GM13976 (cell line): ENCODE measurements at regions not wholly inside any gene's neighbourhood (a gene's known extent, or its start where the extent isn't known, plus 50 kb on each side); places are given as distances from the start of the nearest gene placed in this dataset.
"Not testable (repeated sequence)": the region's sequence is repeated elsewhere in the genome, so short reads cannot be mapped to it uniquely, and the experiment has no call there.

Source experiments
- DNase-seq: peaks from one replicate; pipeline ENCODE4 v3.0.0; 2012; ENCODE audit warnings: low spot score
- CTCF ChIP-seq: IDR thresholded peaks from 2 replicates; pipeline ENCODE4 v1.5.1; 2012; ENCODE audit warnings: borderline replicate concordance, mild to moderate bottlenecking; ENCODE audit not compliant: insufficient read depth; ENCODE audit errors: extremely low read depth, missing control alignments, control extremely low read depth
- in situ Hi-C: fragments of 300-500 bp; cut with MboI; formaldehyde crosslinking; loops from one replicate; pipeline ENCODE4 v1.12.0; 2022; ENCODE audit warnings: low sequenced_read_pairs, mixed read lengths, inconsistent platforms; ENCODE audit not compliant: unreplicated experiment

- no peak for TF ChIP-seq CTCF
- DNase-seq: no peak
- in situ Hi-C loops: no loop called here
These were observed 274.0 kb downstream of the LNPK start for GRCh38 chr2:175728032-175728431.

- no peak for DNase-seq
- in situ Hi-C loops: no loop called here
- no peak for TF ChIP-seq CTCF
These were observed 275.8 kb downstream of the LNPK start for GRCh38 chr2:175726223-175726622.

- TF ChIP-seq CTCF: no peak
- DNase-seq: no peak
- in situ Hi-C loops: no loop called here
These were observed 292.8 kb downstream of the LNPK start for GRCh38 chr2:175709248-175709647.

GRCh38 chr2:175707322-175707721 lies 294.7 kb downstream of the LNPK start:
- DNase-seq: no peak
- no peak for TF ChIP-seq CTCF
- in situ Hi-C loops: no loop called here

GRCh38 chr2:175704568-175704967 lies 297.5 kb downstream of the LNPK start:
- DNase-seq, in situ Hi-C loops: not testable (repeated sequence)

GRCh38 chr2:175698061-175698460 lies 304.0 kb downstream of the LNPK start:
- in situ Hi-C loops: loop anchor here (10.0 kb wide), 1 partner anchor 377 kb away; no protein-coding TSS in a partner anchor

GRCh38 chr2:175690113-175690837 lies 311.8 kb downstream of the LNPK start:
- DNase-seq: peak; percentile 29
- in situ Hi-C loops: loop anchor here (10.0 kb wide), 1 partner anchor 385 kb away; no protein-coding TSS in a partner anchor

More at GRCh38 chr2:175698061-175698460, 304.0 kb downstream of the LNPK start:
- DNase-seq: no peak
- TF ChIP-seq CTCF: no peak

More at GRCh38 chr2:175690113-175690837, 311.8 kb downstream of the LNPK start:
- TF ChIP-seq CTCF: peak; percentile 39
